Vagina (tissue), 2 donors: ENCODE measurements at regions not wholly inside any gene's neighbourhood (a gene's known extent, or its start where the extent isn't known, plus 50 kb on each side); places are given as distances from the start of the nearest gene placed in this dataset.

Experiments
- POLR2A ChIP-seq, 2 donors: fragments of 450-650 bp; IDR thresholded peaks; one replicate each; pipeline ENCODE4 v1.6.1; 2017; ENCODE audit warnings: antibody characterized with exemption in 2 of 2, mild to moderate bottlenecking in 2 of 2, moderate library complexity in 2 of 2
- TF ChIP-seq, protein P1 (sequence below), 3 experiments: fragments of 450-650 bp in 2 of 3; fragments of 200-600 bp in 1 of 3; sonication (generic) in 1 of 3; IDR thresholded peaks; one replicate each; pipeline ENCODE4 v1.5.1; 2017 to 2019; ENCODE audit warnings: antibody characterized with exemption in 3 of 3, mild to moderate bottlenecking in 2 of 3, moderate library complexity in 2 of 3

GRCh38 chr3:177878957-177879356, 657.3 kb upstream of the KCNMB2 start:
- TF ChIP-seq, protein P1, sequence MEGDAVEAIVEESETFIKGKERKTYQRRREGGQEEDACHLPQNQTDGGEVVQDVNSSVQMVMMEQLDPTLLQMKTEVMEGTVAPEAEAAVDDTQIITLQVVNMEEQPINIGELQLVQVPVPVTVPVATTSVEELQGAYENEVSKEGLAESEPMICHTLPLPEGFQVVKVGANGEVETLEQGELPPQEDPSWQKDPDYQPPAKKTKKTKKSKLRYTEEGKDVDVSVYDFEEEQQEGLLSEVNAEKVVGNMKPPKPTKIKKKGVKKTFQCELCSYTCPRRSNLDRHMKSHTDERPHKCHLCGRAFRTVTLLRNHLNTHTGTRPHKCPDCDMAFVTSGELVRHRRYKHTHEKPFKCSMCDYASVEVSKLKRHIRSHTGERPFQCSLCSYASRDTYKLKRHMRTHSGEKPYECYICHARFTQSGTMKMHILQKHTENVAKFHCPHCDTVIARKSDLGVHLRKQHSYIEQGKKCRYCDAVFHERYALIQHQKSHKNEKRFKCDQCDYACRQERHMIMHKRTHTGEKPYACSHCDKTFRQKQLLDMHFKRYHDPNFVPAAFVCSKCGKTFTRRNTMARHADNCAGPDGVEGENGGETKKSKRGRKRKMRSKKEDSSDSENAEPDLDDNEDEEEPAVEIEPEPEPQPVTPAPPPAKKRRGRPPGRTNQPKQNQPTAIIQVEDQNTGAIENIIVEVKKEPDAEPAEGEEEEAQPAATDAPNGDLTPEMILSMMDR (IDR thresholded peaks at IDR 0.05) = no peak
- no peak for TF ChIP-seq POLR2A (IDR thresholded peaks at IDR 0.05)
